ENCODE measurements at regions not wholly inside any gene's neighbourhood (a gene's known extent, or its start where the extent isn't known, plus 50 kb on each side); places are given as distances from the start of the nearest gene placed in this dataset.
"Not testable (repeated sequence)": the region's sequence is repeated elsewhere in the genome, so short reads cannot be mapped to it uniquely, and the experiment has no call there.

- H3K4me1 Mint-ChIP-seq, H3K27ac Mint-ChIP-seq, H3K27me3 Mint-ChIP-seq, POLR2A ChIA-PET, H3K36me3 Mint-ChIP-seq, H3K9me3 Mint-ChIP-seq, H3K4me3 Mint-ChIP-seq, ATAC-seq, DNase-seq: not testable (repeated sequence)
Measured at GRCh38 chr15:20473465-20473864, 68.1 kb downstream of the GOLGA6L6 start.

DNA sequence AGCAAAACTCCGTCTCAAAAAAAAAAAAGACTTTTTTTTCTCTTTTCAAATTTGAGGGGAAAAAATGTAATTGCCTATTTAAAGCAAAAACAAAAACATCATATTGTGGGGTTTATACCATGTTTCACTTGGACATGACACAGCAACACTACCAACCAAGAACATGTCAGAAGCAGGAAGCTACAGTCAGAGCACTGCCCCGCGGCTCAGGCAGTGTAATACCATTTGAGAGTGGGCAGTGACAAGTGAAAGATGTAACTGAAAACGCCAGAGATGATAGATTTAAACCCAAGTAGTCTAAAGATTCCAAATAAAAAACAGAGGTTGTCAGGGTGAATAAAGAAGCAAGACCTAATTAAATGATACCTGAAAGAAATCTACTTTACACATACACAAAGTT is 68.6 kb downstream of the GOLGA6L6 start:
- H3K4me3 Mint-ChIP-seq = not testable (repeated sequence)

DNA sequence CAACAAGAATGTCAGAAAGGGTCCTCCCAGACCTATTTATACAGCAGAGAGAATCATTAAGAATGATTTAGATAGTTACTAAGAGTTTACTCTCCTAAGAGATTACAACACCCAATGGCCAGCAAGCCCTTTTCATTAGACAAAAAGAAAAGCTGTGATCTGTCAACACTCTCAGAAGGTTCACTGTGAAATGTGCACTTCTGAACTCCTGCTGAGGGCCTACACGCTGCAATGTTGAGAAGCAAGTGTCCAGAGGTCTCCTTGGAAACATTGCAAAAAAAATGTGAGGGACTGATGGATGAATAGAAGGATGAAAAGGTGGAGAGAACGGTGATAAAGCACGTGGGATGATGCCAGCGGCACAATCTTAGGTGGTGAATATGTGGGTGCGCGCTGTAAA is 70.8 kb downstream of the GOLGA6L6 start:
- POLR2A ChIA-PET, DNase-seq, H3K9me3 Mint-ChIP-seq, H3K36me3 Mint-ChIP-seq, ATAC-seq, H3K27me3 Mint-ChIP-seq, H3K4me1 Mint-ChIP-seq, H3K27ac Mint-ChIP-seq, H3K4me3 Mint-ChIP-seq: not testable (repeated sequence)

More for the DNA sequence above, 68.6 kb downstream of the GOLGA6L6 start:
- H3K36me3 Mint-ChIP-seq, H3K9me3 Mint-ChIP-seq, H3K27me3 Mint-ChIP-seq, H3K4me1 Mint-ChIP-seq, H3K27ac Mint-ChIP-seq, DNase-seq, ATAC-seq, POLR2A ChIA-PET: not testable (repeated sequence)

DNA sequence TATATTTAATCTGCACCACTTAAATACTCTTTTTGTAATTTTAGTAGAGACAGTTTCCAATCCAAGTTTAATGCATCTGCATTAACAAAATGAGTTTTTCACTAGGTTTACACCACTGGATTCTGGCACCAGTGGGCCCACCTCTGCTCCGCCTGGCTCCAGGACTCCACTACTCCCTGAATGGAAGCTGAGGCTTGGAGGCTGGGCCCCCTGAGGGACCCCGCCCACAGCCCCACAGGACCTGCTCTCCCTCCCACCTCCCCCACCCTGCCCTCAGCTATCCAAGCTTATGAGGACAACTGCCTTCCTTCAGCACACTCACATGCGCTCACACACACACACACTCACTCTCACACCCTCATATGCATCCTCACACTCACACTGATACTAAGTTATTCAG is 100.5 kb downstream of the GOLGA6L6 start:
- H3K27me3 Mint-ChIP-seq, H3K4me1 Mint-ChIP-seq, DNase-seq, H3K36me3 Mint-ChIP-seq, H3K9me3 Mint-ChIP-seq, H3K27ac Mint-ChIP-seq, POLR2A ChIA-PET, H3K4me3 Mint-ChIP-seq, ATAC-seq: not testable (repeated sequence)

DNA sequence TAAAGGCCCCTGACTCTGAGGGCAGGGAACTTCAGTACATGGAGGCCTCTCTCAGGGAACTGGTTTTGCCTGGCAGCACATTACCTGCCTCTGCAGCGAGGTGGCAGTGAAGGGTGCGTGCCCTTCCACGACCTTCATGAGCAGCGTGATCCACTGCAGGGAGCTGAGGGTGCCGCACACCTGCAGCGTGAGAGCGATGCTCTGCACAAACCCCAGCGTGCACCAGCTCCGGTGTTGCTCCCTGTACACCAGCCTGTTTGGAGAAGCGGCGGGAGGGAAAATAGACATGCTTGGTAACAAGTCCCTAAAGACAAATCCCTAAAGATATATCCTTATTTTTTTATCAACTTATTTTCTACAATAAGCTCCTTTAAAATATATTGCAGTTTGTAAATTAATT is 101.2 kb downstream of the GOLGA6L6 start:
- DNase-seq, ATAC-seq, H3K27ac Mint-ChIP-seq, POLR2A ChIA-PET, H3K4me1 Mint-ChIP-seq, H3K36me3 Mint-ChIP-seq, H3K9me3 Mint-ChIP-seq, H3K27me3 Mint-ChIP-seq, H3K4me3 Mint-ChIP-seq: not testable (repeated sequence)

DNA sequence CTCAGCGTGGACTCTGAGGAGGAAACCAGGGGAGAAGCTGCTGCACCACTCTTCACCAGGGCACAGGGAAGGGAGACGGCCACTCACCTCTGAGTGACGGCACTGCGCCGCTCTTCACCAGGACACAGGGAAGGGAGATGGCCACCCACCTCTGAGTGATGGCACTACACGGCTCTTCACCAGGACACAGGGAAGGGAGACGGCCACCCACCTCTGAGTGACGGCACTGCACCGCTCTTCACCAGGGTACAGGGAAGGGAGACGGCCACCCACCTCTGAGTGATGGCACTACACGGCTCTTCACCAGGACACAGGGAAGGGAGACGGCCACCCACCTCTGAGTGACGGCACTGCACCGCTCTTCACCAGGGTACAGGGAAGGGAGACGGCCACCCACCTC is 102.5 kb downstream of the GOLGA6L6 start:
- H3K27ac Mint-ChIP-seq, POLR2A ChIA-PET, H3K36me3 Mint-ChIP-seq, H3K27me3 Mint-ChIP-seq, H3K4me1 Mint-ChIP-seq, H3K4me3 Mint-ChIP-seq, DNase-seq, ATAC-seq, H3K9me3 Mint-ChIP-seq: not testable (repeated sequence)

DNA sequence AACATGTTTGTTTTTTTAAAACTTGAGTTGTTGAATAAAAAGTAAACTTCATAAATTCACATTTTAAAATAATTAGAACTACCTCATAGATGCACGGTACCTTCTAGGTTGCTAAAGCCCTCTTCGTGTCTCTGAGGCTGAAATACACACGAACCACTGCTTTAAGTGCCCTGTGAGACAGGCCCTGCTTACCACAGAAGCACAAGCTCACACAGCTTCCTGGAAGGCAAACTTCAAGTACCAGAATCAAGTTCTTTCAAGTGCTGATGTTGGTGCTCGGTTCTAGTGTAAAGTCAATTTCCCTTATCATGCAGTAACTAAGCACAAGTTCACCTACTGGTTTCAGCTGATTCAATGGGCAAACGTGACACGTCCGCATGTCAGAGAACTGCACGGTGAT is 103.3 kb downstream of the GOLGA6L6 start:
- H3K9me3 Mint-ChIP-seq, H3K36me3 Mint-ChIP-seq, POLR2A ChIA-PET, H3K27ac Mint-ChIP-seq, H3K27me3 Mint-ChIP-seq, DNase-seq, H3K4me1 Mint-ChIP-seq, H3K4me3 Mint-ChIP-seq, ATAC-seq: not testable (repeated sequence)

- H3K36me3 Mint-ChIP-seq, ATAC-seq, H3K9me3 Mint-ChIP-seq, POLR2A ChIA-PET, DNase-seq, H3K4me1 Mint-ChIP-seq, H3K4me3 Mint-ChIP-seq, H3K27ac Mint-ChIP-seq, H3K27me3 Mint-ChIP-seq: not testable (repeated sequence)
Measured at GRCh38 chr15:20433468-20433867, 108.1 kb downstream of the GOLGA6L6 start.

DNA sequence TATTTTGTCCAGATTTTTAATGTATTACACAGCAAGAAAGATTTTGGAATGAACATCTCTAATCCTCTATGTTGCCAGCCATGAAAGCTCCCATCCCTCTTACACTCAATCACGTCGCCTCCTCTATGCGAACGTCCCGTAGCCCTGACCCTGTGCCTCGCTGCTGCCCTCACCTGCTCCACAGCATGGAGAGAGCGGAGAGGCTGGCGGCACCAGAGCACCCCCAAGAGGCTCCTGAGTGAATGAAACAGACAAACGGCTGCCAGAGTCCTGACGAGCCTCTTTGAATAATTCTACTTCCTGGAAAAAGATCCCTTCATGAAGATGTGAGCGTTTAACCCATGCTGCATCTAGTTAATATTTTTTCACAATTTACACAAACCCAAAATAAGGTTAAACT is 111.1 kb downstream of the GOLGA6L6 start:
- H3K27ac Mint-ChIP-seq, H3K36me3 Mint-ChIP-seq, DNase-seq, POLR2A ChIA-PET, ATAC-seq, H3K4me1 Mint-ChIP-seq, H3K4me3 Mint-ChIP-seq, H3K27me3 Mint-ChIP-seq, H3K9me3 Mint-ChIP-seq: not testable (repeated sequence)

DNA sequence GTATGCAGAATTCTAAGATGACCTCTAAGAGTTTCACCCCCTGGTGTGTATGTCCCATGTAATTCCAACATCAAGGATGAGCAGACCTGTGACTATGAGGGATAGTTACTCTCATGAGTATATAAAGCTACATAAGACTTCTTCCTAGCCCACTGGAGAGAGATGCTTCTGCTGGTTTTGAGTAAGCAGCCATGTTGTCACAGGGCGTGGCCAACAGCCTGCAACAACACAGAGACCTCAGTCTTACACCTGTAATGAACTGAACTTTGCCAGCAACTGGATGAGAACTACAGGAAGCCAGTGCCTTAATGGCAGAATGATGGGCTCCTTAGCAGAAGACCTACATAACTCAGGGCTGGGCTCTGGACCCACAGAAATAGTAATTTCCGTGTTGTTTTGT is 120.9 kb downstream of the GOLGA6L6 start:
- H3K36me3 Mint-ChIP-seq, H3K4me3 Mint-ChIP-seq, DNase-seq, H3K4me1 Mint-ChIP-seq, H3K27ac Mint-ChIP-seq, POLR2A ChIA-PET, ATAC-seq: not testable (repeated sequence)
- H3K9me3 Mint-ChIP-seq = peaks cover 0 to 11% (median 7%) of the 10 kb centered on the region in 9 donors
- H3K27me3 Mint-ChIP-seq = peaks cover 5 to 19% (median 6%) of the 10 kb centered on the region in 5 donors

DNA sequence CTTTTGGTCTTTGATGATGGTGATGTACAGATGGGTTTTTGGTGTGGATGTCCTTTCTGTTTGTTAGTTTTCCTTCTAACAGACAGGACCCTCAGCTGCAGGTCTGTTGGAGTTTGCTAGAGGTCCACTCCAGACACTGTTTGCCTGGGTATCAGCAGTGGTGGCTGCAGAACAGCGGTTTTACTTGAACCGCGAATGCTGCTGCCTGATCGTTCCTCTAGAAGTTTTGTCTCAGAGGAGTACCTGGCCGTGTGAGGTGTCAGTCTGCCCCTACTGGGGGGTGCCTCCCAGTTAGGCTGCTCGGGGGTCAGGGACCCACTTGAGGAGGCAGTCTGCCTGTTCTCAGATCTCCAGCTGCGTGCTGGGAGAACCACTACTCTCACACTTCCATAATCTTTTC is 125.0 kb downstream of the GOLGA6L6 start:
- Mint-ChIP-seq H3K9me3 (peaks cover 0 to 39% (median 22%) of the 10 kb centered on the region in 9 donors), H3K27me3 (peaks cover 7 to 29% (median 10%) of the 10 kb centered on the region in 5 donors)
- DNase-seq, ATAC-seq, H3K27ac Mint-ChIP-seq, POLR2A ChIA-PET, H3K4me3 Mint-ChIP-seq, H3K36me3 Mint-ChIP-seq, H3K4me1 Mint-ChIP-seq: not testable (repeated sequence)

- H3K36me3 Mint-ChIP-seq, H3K4me3 Mint-ChIP-seq, DNase-seq, H3K4me1 Mint-ChIP-seq, ATAC-seq, H3K27ac Mint-ChIP-seq, POLR2A ChIA-PET, H3K27me3 Mint-ChIP-seq: not testable (repeated sequence)
- H3K9me3 Mint-ChIP-seq = peaks cover 0 to 33% (median 8%) of the 10 kb centered on the region in 9 donors
Measured at GRCh38 chr15:20409667-20410198, 131.9 kb downstream of the GOLGA6L6 start.

- Mint-ChIP-seq H3K9me3 (peaks cover 0 to 29% (median 7%) of the 10 kb centered on the region in 9 donors), H3K4me1 (no peaks in the 10 kb centered on the region), H3K27me3 (peaks cover 0 to 6% (median 0%) of the 10 kb centered on the region in 5 donors), H3K36me3 (peaks cover 0 to 6% (median 0%) of the 10 kb centered on the region in 3 donors), H3K4me3 (no peak overlapping the region), H3K27ac (no peak overlapping the region)
- POLR2A ChIA-PET = no interaction called here
- ATAC-seq (no peak), DNase-seq (no peak)
Measured at GRCh38 chr15:20409247-20409646, 132.4 kb downstream of the GOLGA6L6 start.

DNA sequence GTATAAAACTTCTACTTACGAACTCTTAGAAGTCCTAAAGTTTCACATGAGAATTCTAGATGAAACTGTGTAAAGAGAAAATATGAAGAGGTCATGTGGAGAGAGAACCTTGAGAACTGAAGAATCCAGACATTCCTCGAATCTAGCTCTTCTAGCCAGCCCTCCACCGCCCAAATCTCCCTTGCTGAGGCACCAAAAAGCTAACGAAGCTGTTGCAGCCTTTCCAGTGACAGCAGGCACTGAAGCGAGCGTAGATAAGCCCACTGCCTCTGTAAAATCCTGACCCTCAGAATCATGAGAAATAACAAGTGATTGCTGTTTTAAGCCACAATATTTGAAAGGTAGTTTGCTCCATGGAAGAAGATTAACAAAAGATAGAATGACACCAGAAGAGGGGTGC is 134.0 kb downstream of the GOLGA6L6 start:
- Mint-ChIP-seq H3K27me3 (peaks cover 0 to 4% (median 0%) of the 10 kb centered on the region in 5 donors), H3K9me3 (peaks cover 0 to 19% (median 5%) of the 10 kb centered on the region in 9 donors), H3K4me3 (no peak overlapping the region), H3K36me3 (peaks cover 0 to 6% (median 0%) of the 10 kb centered on the region in 3 donors), H3K27ac (no peak overlapping the region), H3K4me1 (no peaks in the 10 kb centered on the region)
- DNase-seq (no peak), ATAC-seq (no peak)
- POLR2A ChIA-PET = no interaction called here
